ENCODE measurements at regions not wholly inside any gene's neighbourhood (a gene's known extent, or its start where the extent isn't known, plus 50 kb on each side); places are given as distances from the start of the nearest gene placed in this dataset.

DNA sequence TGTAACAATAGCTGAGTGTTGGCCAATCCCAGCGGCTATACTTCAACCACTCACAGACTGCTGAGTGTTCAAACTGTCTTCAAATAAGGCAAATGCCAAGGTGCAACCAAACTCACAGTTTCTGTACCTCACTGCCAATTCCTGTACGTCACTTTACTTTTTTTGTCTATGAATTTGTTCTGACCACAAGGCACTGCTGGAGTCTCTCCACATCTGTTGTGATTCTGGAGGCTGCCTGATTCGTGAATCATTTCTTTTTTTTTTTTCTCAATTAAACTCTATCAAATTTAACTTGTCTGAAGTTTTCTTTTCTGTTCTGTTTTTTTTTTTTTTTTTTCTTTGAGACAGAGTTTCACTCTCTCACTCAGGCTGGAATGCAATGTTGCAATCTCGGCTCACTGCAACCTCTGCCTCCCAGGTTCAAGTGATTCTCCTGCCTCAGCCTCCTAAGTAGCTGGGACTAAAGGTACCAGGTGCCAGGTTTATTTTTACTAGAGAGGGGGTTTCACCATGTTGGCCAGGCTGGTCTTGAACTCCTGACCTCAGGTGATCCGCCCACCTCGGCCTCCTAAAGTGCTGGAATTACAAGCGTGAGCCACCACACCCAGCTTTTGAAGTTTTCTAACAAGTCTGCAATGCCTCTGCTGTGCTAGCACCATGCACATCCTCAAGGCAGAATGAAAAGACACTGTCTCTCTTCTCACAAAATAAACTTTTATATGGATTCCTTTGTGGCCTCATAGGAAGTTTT lies 401.7 kb downstream of the IRS2 start:
- peak overlapping the region; percentile 80 for H4K91ac ChIP-seq (ENCODE audit: insufficient read depth, low read depth, low read length)
- H4K20me1 ChIP-seq (ENCODE audit: insufficient read depth, low read length), result no peaks in the 10 kb centered on the region
- H2AK9ac ChIP-seq (replicated peaks; ENCODE audit: low read depth, low read length, poor library complexity), result no peak overlapping the region
- H3K27ac ChIP-seq (ENCODE audit: insufficient read depth, low read length), result no peak overlapping the region
- H3K79me1 ChIP-seq (ENCODE audit: low read depth in 1 of 2, low read length in 2 of 2), result no peaks in the 10 kb centered on the region
- no peak overlapping the region for H4K5ac ChIP-seq (ENCODE audit: low read depth, low read length)
- intact Hi-C loops (cut with micrococcal nuclease) (loop anchor here (2.0 kb wide), 1 partner anchor 236 kb away; no protein-coding TSS in a partner anchor), dilution Hi-C loops (cut with HindIII; ENCODE audit: low sequenced_read_pairs, unreplicated experiment) (no loop called here), in situ Hi-C loops (cut with MboI; ENCODE audit: low sequenced_read_pairs) (no loop called here)
- no peak overlapping the region for H2AFZ ChIP-seq (replicated peaks; ENCODE audit: low read length, poor library complexity)
- H3K56ac ChIP-seq (ENCODE audit: extremely low read depth, insufficient read depth, low read length), result no peak overlapping the region
- WGBS, 2 experiments (ENCODE audit: extremely low coverage in 2 of 2, insufficient read length in 1 of 2), result 0% methylated on average over 1 of the region's 7 CpGs; no CpG with 5 or more reads in 1 of the 2 experiments
- no peak overlapping the region for H3K23ac ChIP-seq (ENCODE audit: low read depth, low read length)
- H3K9ac ChIP-seq (ENCODE audit: low read depth, low read length), result no peak overlapping the region
- TF ChIP-seq FOS (IDR thresholded peaks at IDR 0.05; ENCODE audit: low read depth, low read length) (no peak), CEBPB (IDR thresholded peaks at IDR 0.05; ENCODE audit: low read depth, low read length) (peak; percentile 68), MAFK (IDR thresholded peaks at IDR 0.05; ENCODE audit: low read depth, low read length) (0 out of 2 replicates have a peak, but pooled peaks have one; percentile 1)
- POLR2A ChIA-PET (ENCODE audit: unreplicated experiment), result interaction anchor here (0.7 kb wide), 1 partner anchor 39 kb away, joined by 12 read pairs; no protein-coding TSS in a partner anchor
- H2BK120ac ChIP-seq (ENCODE audit: low read depth, low read length), result peak overlapping the region; percentile 81
- H3K4ac ChIP-seq (ENCODE audit: low read depth, low read length), result peak overlapping the region; percentile 85
- peaks cover 12% of the 10 kb centered on the region for H3K4me1 ChIP-seq (ENCODE audit: control insufficient read depth, insufficient read depth, low read length)
- DNase-seq (peak; percentile 92), ATAC-seq (ENCODE audit: low read depth) (0 out of 2 replicates have a peak, but pooled peaks have one; percentile 18)
- H2BK20ac ChIP-seq (ENCODE audit: low read depth, low read length), result peak overlapping the region; percentile 84
- H3K9me3 ChIP-seq (ENCODE audit: control insufficient read depth, insufficient read depth, low read length), result no peaks in the 10 kb centered on the region
- peak overlapping the region; percentile 70 for H2BK5ac ChIP-seq (ENCODE audit: low read depth, low read length, poor library complexity, severe bottlenecking)
- no TSS peak for BruUV-seq (replicated peaks)
- no peak overlapping the region; the same call in 1 of the 2 replicates for H3K14ac ChIP-seq (replicated peaks; ENCODE audit: low read depth, low read length)
- CTCF ChIA-PET, result no interaction called here
- no peak overlapping the region for H3K4me2 ChIP-seq (ENCODE audit: low read depth, low read length)
- peak overlapping the region; percentile 50 for H2AK5ac ChIP-seq (ENCODE audit: low read depth, low read length)
- 0 out of 3 replicates have a peak overlapping the region, but pooled peaks have one; percentile 20 for H2BK15ac ChIP-seq (ENCODE audit: low read depth, low read length)
- no peak overlapping the region for H3K4me3 ChIP-seq (ENCODE audit: insufficient read depth, low read depth, low read length)
- no peaks in the 10 kb centered on the region for H3K27me3 ChIP-seq (ENCODE audit: control insufficient read depth, insufficient read depth, low read length)
- peak overlapping the region; percentile 50; the same call in 1 of the 2 replicates for H3K18ac ChIP-seq (ENCODE audit: low read depth, low read length)
- H3K9me1 ChIP-seq (ENCODE audit: insufficient read depth, low read length), result peaks cover 9% of the 10 kb centered on the region
- peak overlapping the region; percentile 39 to 67; a peak in 3 of 4 replicates for H4K8ac ChIP-seq (ENCODE audit: low read depth in 2 of 2, low read length in 2 of 2)
- H3K36me3 ChIP-seq (ENCODE audit: control insufficient read depth, insufficient read depth, low read length), result no peaks in the 10 kb centered on the region

All from IMR-90 (cell line).